ENCODE measurements at regions not wholly inside any gene's neighbourhood (a gene's known extent, or its start where the extent isn't known, plus 50 kb on each side); places are given as distances from the start of the nearest gene placed in this dataset.

DNA sequence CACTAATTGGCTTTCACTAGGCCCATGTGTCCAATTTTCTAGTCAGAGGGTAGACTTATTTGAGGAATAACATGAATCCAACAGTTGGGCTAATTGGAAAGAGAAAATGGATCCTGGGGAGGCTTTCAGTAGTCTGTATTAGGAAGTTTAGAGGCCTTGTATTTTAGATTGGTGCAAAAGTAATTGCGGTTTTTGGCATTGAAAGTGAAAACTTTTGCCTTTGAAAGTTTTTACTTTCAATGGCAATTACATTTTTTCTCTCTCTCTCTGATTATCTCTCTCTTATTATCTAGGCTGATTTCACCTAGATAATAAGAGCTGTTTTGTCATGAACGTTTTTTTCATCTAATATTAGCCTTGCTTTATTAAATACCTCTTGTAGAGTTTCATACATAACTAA is 981.7 kb downstream of the REEP3 start:
- no peaks in the 10 kb centered on the region for H3K9me3 ChIP-seq (ENCODE audit: low read depth)
- H3K4me2 ChIP-seq, result no peak overlapping the region
- no peaks in the 10 kb centered on the region for H4K20me1 ChIP-seq (ENCODE audit: insufficient read depth, poor library complexity, severe bottlenecking)
- no peak overlapping the region for H3K27ac ChIP-seq
- no peaks in the 10 kb centered on the region for H3K4me1 ChIP-seq (ENCODE audit: insufficient read depth)
- H3K27me3 ChIP-seq, result no peaks in the 10 kb centered on the region
- no peak overlapping the region for H2AFZ ChIP-seq
- no peak for DNase-seq (ENCODE audit: low spot score)
- no peaks in the 10 kb centered on the region for H3K79me2 ChIP-seq
- H3K4me3 ChIP-seq, result no peak overlapping the region
- no peaks in the 10 kb centered on the region for H3K36me3 ChIP-seq (replicated peaks; ENCODE audit: insufficient read depth, low read depth)
- TF ChIP-seq EZH2phosphoT487 (IDR thresholded peaks at IDR 0.05; ENCODE audit: low read depth, severe bottlenecking, unreplicated experiment) (no peak), EZH2 (IDR thresholded peaks at IDR 0.05; ENCODE audit: borderline replicate concordance) (no peak)
- TF ChIP-seq, protein P1, sequence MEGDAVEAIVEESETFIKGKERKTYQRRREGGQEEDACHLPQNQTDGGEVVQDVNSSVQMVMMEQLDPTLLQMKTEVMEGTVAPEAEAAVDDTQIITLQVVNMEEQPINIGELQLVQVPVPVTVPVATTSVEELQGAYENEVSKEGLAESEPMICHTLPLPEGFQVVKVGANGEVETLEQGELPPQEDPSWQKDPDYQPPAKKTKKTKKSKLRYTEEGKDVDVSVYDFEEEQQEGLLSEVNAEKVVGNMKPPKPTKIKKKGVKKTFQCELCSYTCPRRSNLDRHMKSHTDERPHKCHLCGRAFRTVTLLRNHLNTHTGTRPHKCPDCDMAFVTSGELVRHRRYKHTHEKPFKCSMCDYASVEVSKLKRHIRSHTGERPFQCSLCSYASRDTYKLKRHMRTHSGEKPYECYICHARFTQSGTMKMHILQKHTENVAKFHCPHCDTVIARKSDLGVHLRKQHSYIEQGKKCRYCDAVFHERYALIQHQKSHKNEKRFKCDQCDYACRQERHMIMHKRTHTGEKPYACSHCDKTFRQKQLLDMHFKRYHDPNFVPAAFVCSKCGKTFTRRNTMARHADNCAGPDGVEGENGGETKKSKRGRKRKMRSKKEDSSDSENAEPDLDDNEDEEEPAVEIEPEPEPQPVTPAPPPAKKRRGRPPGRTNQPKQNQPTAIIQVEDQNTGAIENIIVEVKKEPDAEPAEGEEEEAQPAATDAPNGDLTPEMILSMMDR (IDR thresholded peaks at IDR 0.05; ENCODE audit: poor library complexity), result no peak
- 98% methylated on average over 2 of the region's 2 CpGs for WGBS (ENCODE audit: low lambda C conversion rate, missing lambda C conversion rate)
- H3K9me2 ChIP-seq (replicated peaks; ENCODE audit: insufficient read depth), result no peaks in the 10 kb centered on the region

DNA sequence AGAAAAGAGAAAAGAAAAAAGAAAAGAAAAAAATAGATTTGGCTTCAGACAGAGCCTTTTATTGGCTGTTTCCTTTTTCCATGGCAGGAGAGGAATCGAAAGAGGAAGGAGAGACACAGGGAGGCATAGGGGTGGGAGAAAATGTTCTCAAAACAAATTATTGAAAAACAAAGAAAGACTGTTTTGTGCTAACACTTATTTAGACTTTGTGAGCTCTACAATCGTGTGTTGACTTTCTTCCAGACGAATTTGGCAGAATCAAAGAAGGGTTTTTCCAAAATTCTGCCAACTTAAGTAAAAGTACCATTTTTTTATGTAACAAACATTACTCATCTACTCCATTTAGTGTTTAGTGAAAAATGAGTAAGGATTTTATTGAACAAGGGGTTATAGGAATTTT is 982.2 kb downstream of the REEP3 start:
- H3K9me3 ChIP-seq (ENCODE audit: low read depth), result no peaks in the 10 kb centered on the region
- no peak overlapping the region for H2AFZ ChIP-seq
- H3K36me3 ChIP-seq (replicated peaks; ENCODE audit: insufficient read depth, low read depth), result no peaks in the 10 kb centered on the region
- H3K79me2 ChIP-seq, result no peaks in the 10 kb centered on the region
- DNase-seq (ENCODE audit: low spot score), result no peak
- H3K4me2 ChIP-seq, result no peak overlapping the region
- TF ChIP-seq EZH2phosphoT487 (IDR thresholded peaks at IDR 0.05; ENCODE audit: low read depth, severe bottlenecking, unreplicated experiment), result no peak
- TF ChIP-seq, protein P1 (IDR thresholded peaks at IDR 0.05; ENCODE audit: poor library complexity), result no peak
- TF ChIP-seq EZH2 (IDR thresholded peaks at IDR 0.05; ENCODE audit: borderline replicate concordance), result no peak
- no peaks in the 10 kb centered on the region for H3K4me1 ChIP-seq (ENCODE audit: insufficient read depth)
- H4K20me1 ChIP-seq (ENCODE audit: insufficient read depth, poor library complexity, severe bottlenecking), result no peaks in the 10 kb centered on the region
- H3K27me3 ChIP-seq, result no peaks in the 10 kb centered on the region
- H3K9me2 ChIP-seq (replicated peaks; ENCODE audit: insufficient read depth), result no peaks in the 10 kb centered on the region
- WGBS (ENCODE audit: low lambda C conversion rate, missing lambda C conversion rate), result 88% methylated on average over 3 of the region's 3 CpGs
- no peak overlapping the region for H3K4me3 ChIP-seq
- H3K27ac ChIP-seq, result no peak overlapping the region

DNA sequence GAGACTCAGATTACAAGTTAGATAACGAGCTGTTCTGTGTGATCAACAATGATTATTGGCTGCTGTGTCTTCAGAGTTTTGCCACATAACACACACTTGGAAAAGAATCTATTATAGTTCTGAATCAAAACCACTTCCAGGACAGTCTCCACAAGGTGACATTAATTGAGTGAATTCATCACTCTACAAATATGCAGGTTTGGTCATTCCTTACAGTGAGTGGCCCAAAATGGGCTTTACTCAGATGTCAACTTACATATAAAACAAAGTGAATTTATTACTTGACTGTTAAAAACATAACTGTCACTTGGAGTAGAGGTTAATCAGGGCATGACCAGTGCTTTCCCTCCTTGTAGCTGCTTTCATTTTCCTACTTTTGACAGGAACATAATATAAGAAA is 984.3 kb downstream of the REEP3 start:
- H3K79me2 ChIP-seq, result no peaks in the 10 kb centered on the region
- H3K27ac ChIP-seq, result no peak overlapping the region
- H3K27me3 ChIP-seq, result no peaks in the 10 kb centered on the region
- no peak overlapping the region for H2AFZ ChIP-seq
- H3K9me3 ChIP-seq (ENCODE audit: low read depth), result no peaks in the 10 kb centered on the region
- no peaks in the 10 kb centered on the region for H4K20me1 ChIP-seq (ENCODE audit: insufficient read depth, poor library complexity, severe bottlenecking)
- TF ChIP-seq EZH2phosphoT487 (IDR thresholded peaks at IDR 0.05; ENCODE audit: low read depth, severe bottlenecking, unreplicated experiment) (no peak), EZH2 (IDR thresholded peaks at IDR 0.05; ENCODE audit: borderline replicate concordance) (no peak)
- TF ChIP-seq, protein P1 (IDR thresholded peaks at IDR 0.05; ENCODE audit: poor library complexity), result no peak
- no peak overlapping the region for H3K4me2 ChIP-seq
- H3K9me2 ChIP-seq (replicated peaks; ENCODE audit: insufficient read depth), result no peaks in the 10 kb centered on the region
- H3K36me3 ChIP-seq (replicated peaks; ENCODE audit: insufficient read depth, low read depth), result no peaks in the 10 kb centered on the region
- DNase-seq (ENCODE audit: low spot score), result no peak
- H3K4me3 ChIP-seq, result no peak overlapping the region
- H3K4me1 ChIP-seq (ENCODE audit: insufficient read depth), result no peaks in the 10 kb centered on the region
- 88% methylated on average over 1 of the region's 1 CpG for WGBS (ENCODE audit: low lambda C conversion rate, missing lambda C conversion rate)

DNA sequence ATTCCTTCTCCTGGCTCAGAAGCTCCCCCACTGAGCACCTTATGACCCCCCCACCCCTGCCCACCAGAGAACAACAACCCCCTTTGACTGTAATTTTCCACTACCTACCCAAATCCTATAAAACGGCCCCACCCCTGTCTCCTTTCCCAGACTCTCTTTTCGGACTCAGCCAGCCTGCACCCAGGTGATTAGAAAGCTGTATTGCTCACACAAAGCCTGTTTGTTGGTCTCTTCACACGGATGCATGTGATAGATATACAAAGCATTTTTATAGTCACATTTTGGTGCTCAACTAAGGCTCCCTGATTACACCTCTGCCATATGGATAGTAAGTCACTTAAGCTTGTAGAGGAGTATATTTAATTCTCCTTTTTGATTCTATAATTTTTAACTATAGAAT is 985.8 kb downstream of the REEP3 start:
- Histone ChIP-seq H3K9me2 (replicated peaks; ENCODE audit: insufficient read depth) (no peaks in the 10 kb centered on the region), H3K9me3 (ENCODE audit: low read depth) (no peaks in the 10 kb centered on the region), H3K27ac (no peak overlapping the region), H4K20me1 (ENCODE audit: insufficient read depth, poor library complexity, severe bottlenecking) (no peaks in the 10 kb centered on the region), H3K4me1 (ENCODE audit: insufficient read depth) (no peaks in the 10 kb centered on the region), H3K79me2 (no peaks in the 10 kb centered on the region), H3K36me3 (replicated peaks; ENCODE audit: insufficient read depth, low read depth) (no peaks in the 10 kb centered on the region), H3K27me3 (no peaks in the 10 kb centered on the region), H2AFZ (no peak overlapping the region), H3K4me3 (no peak overlapping the region), H3K4me2 (no peak overlapping the region)
- TF ChIP-seq EZH2 (IDR thresholded peaks at IDR 0.05; ENCODE audit: borderline replicate concordance) (no peak), EZH2phosphoT487 (IDR thresholded peaks at IDR 0.05; ENCODE audit: low read depth, severe bottlenecking, unreplicated experiment) (no peak)
- TF ChIP-seq, protein P1 (IDR thresholded peaks at IDR 0.05; ENCODE audit: poor library complexity), result no peak
- no peak for DNase-seq (ENCODE audit: low spot score)
- 67% methylated on average over 3 of the region's 3 CpGs for WGBS (ENCODE audit: low lambda C conversion rate, missing lambda C conversion rate)

All from hepatocyte (in vitro differentiated cells).